ENCODE measurements at regions not wholly inside any gene's neighbourhood (a gene's known extent, or its start where the extent isn't known, plus 50 kb on each side); places are given as distances from the start of the nearest gene placed in this dataset.

GRCh38 chr6:164069350-164069990, 655.0 kb downstream of the QKI start:
- Histone ChIP-seq H3K4me1 (ENCODE audit: control insufficient read depth in 1 of 2, insufficient read depth in 2 of 2, low read length in 2 of 2) (no peaks in the 10 kb centered on the region), H3K4me3 (ENCODE audit: low read depth in 1 of 2, low read length in 2 of 2) (no peak overlapping the region), H3K27me3 (ENCODE audit: control insufficient read depth in 1 of 2, insufficient read depth in 2 of 2, low read length in 2 of 2) (no peaks in the 10 kb centered on the region), H3K27ac (ENCODE audit: low read depth, low read length) (no peak overlapping the region), H3K36me3 (ENCODE audit: control insufficient read depth in 1 of 2, insufficient read depth in 2 of 2, low read length in 2 of 2) (no peaks in the 10 kb centered on the region), H3K9ac (ENCODE audit: low read depth in 1 of 2, low read length in 2 of 2) (no peak overlapping the region), H3K9me3 (ENCODE audit: control insufficient read depth in 1 of 2, low read length in 2 of 2) (peaks cover 9 to 10% of the 10 kb centered on the region in 2 donors)

- H3K36me3 ChIP-seq (ENCODE audit: control insufficient read depth in 1 of 2, insufficient read depth in 2 of 2, low read length in 2 of 2): no peaks in the 10 kb centered on the region
- no peaks in the 10 kb centered on the region for H3K27me3 ChIP-seq (ENCODE audit: control insufficient read depth in 1 of 2, insufficient read depth in 2 of 2, low read length in 2 of 2)
- peaks cover 6 to 10% of the 10 kb centered on the region in 2 donors for H3K9me3 ChIP-seq (ENCODE audit: control insufficient read depth in 1 of 2, low read length in 2 of 2)
- H3K4me1 ChIP-seq (ENCODE audit: control insufficient read depth in 1 of 2, insufficient read depth in 2 of 2, low read length in 2 of 2): no peaks in the 10 kb centered on the region
- H3K9ac ChIP-seq (ENCODE audit: low read depth in 1 of 2, low read length in 2 of 2): no peak overlapping the region
- no peak overlapping the region for H3K4me3 ChIP-seq (ENCODE audit: low read depth in 1 of 2, low read length in 2 of 2)
- no peak overlapping the region for H3K27ac ChIP-seq (ENCODE audit: low read depth, low read length)
Observed at GRCh38 chr6:164068527-164068926, 654.0 kb downstream of the QKI start.

- H3K4me3 ChIP-seq (ENCODE audit: low read depth in 1 of 2, low read length in 2 of 2): no peak overlapping the region
- H3K4me1 ChIP-seq (ENCODE audit: control insufficient read depth in 1 of 2, insufficient read depth in 2 of 2, low read length in 2 of 2): no peaks in the 10 kb centered on the region
- H3K27me3 ChIP-seq (ENCODE audit: control insufficient read depth in 1 of 2, insufficient read depth in 2 of 2, low read length in 2 of 2): no peaks in the 10 kb centered on the region
- H3K27ac ChIP-seq (ENCODE audit: low read depth, low read length): no peak overlapping the region
- H3K9me3 ChIP-seq (ENCODE audit: control insufficient read depth in 1 of 2, low read length in 2 of 2): peaks cover 6% of the 10 kb centered on the region in 2 donors
- no peaks in the 10 kb centered on the region for H3K36me3 ChIP-seq (ENCODE audit: control insufficient read depth in 1 of 2, insufficient read depth in 2 of 2, low read length in 2 of 2)
- no peak overlapping the region for H3K9ac ChIP-seq (ENCODE audit: low read depth in 1 of 2, low read length in 2 of 2)
Observed at GRCh38 chr6:164066766-164067165, 652.2 kb downstream of the QKI start.

- Histone ChIP-seq H3K4me1 (ENCODE audit: control insufficient read depth in 1 of 2, insufficient read depth in 2 of 2, low read length in 2 of 2) (no peaks in the 10 kb centered on the region), H3K4me3 (ENCODE audit: low read depth in 1 of 2, low read length in 2 of 2) (no peak overlapping the region), H3K27ac (ENCODE audit: low read depth, low read length) (no peak overlapping the region), H3K27me3 (ENCODE audit: control insufficient read depth in 1 of 2, insufficient read depth in 2 of 2, low read length in 2 of 2) (no peaks in the 10 kb centered on the region), H3K9ac (ENCODE audit: low read depth in 1 of 2, low read length in 2 of 2) (no peak overlapping the region), H3K36me3 (ENCODE audit: control insufficient read depth in 1 of 2, insufficient read depth in 2 of 2, low read length in 2 of 2) (no peaks in the 10 kb centered on the region), H3K9me3 (ENCODE audit: control insufficient read depth in 1 of 2, low read length in 2 of 2) (peaks cover 6% of the 10 kb centered on the region in 2 donors)
Observed at GRCh38 chr6:164066335-164066734, 651.8 kb downstream of the QKI start.

- no peak overlapping the region for H3K9ac ChIP-seq (ENCODE audit: low read depth in 1 of 2, low read length in 2 of 2)
- peaks cover 2 to 5% of the 10 kb centered on the region in 2 donors for H3K9me3 ChIP-seq (ENCODE audit: control insufficient read depth in 1 of 2, low read length in 2 of 2)
- no peak overlapping the region for H3K27ac ChIP-seq (ENCODE audit: low read depth, low read length)
- H3K4me1 ChIP-seq (ENCODE audit: control insufficient read depth in 1 of 2, insufficient read depth in 2 of 2, low read length in 2 of 2): no peaks in the 10 kb centered on the region
- no peak overlapping the region for H3K4me3 ChIP-seq (ENCODE audit: low read depth in 1 of 2, low read length in 2 of 2)
- H3K36me3 ChIP-seq (ENCODE audit: control insufficient read depth in 1 of 2, insufficient read depth in 2 of 2, low read length in 2 of 2): no peaks in the 10 kb centered on the region
- no peaks in the 10 kb centered on the region for H3K27me3 ChIP-seq (ENCODE audit: control insufficient read depth in 1 of 2, insufficient read depth in 2 of 2, low read length in 2 of 2)
Observed at GRCh38 chr6:164063346-164063745, 648.8 kb downstream of the QKI start.

GRCh38 chr6:164062872-164063271, 648.4 kb downstream of the QKI start:
- no peaks in the 10 kb centered on the region for H3K4me1 ChIP-seq (ENCODE audit: control insufficient read depth in 1 of 2, insufficient read depth in 2 of 2, low read length in 2 of 2)
- no peak overlapping the region for H3K9ac ChIP-seq (ENCODE audit: low read depth in 1 of 2, low read length in 2 of 2)
- no peak overlapping the region for H3K27ac ChIP-seq (ENCODE audit: low read depth, low read length)
- peaks cover 0 to 2% of the 10 kb centered on the region in 2 donors for H3K9me3 ChIP-seq (ENCODE audit: control insufficient read depth in 1 of 2, low read length in 2 of 2)
- H3K36me3 ChIP-seq (ENCODE audit: control insufficient read depth in 1 of 2, insufficient read depth in 2 of 2, low read length in 2 of 2): no peaks in the 10 kb centered on the region
- no peaks in the 10 kb centered on the region for H3K27me3 ChIP-seq (ENCODE audit: control insufficient read depth in 1 of 2, insufficient read depth in 2 of 2, low read length in 2 of 2)
- no peak overlapping the region for H3K4me3 ChIP-seq (ENCODE audit: low read depth in 1 of 2, low read length in 2 of 2)

- H3K36me3 ChIP-seq (ENCODE audit: control insufficient read depth in 1 of 2, insufficient read depth in 2 of 2, low read length in 2 of 2): no peaks in the 10 kb centered on the region
- H3K9ac ChIP-seq (ENCODE audit: low read depth in 1 of 2, low read length in 2 of 2): no peak overlapping the region
- H3K27me3 ChIP-seq (ENCODE audit: control insufficient read depth in 1 of 2, insufficient read depth in 2 of 2, low read length in 2 of 2): no peaks in the 10 kb centered on the region
- H3K4me1 ChIP-seq (ENCODE audit: control insufficient read depth in 1 of 2, insufficient read depth in 2 of 2, low read length in 2 of 2): no peaks in the 10 kb centered on the region
- H3K9me3 ChIP-seq (ENCODE audit: control insufficient read depth in 1 of 2, low read length in 2 of 2): no peaks in the 10 kb centered on the region
- H3K4me3 ChIP-seq (ENCODE audit: low read depth in 1 of 2, low read length in 2 of 2): no peak overlapping the region
- H3K27ac ChIP-seq (ENCODE audit: low read depth, low read length): no peak overlapping the region
Observed at GRCh38 chr6:164057876-164058275, 643.4 kb downstream of the QKI start.

- Histone ChIP-seq H3K36me3 (ENCODE audit: control insufficient read depth in 1 of 2, insufficient read depth in 2 of 2, low read length in 2 of 2) (no peaks in the 10 kb centered on the region), H3K4me3 (ENCODE audit: low read depth in 1 of 2, low read length in 2 of 2) (no peak overlapping the region), H3K27ac (ENCODE audit: low read depth, low read length) (no peak overlapping the region), H3K9me3 (ENCODE audit: control insufficient read depth in 1 of 2, low read length in 2 of 2) (peaks cover 0 to 3% of the 10 kb centered on the region in 2 donors), H3K9ac (ENCODE audit: low read depth in 1 of 2, low read length in 2 of 2) (no peak overlapping the region), H3K4me1 (ENCODE audit: control insufficient read depth in 1 of 2, insufficient read depth in 2 of 2, low read length in 2 of 2) (no peaks in the 10 kb centered on the region), H3K27me3 (ENCODE audit: control insufficient read depth in 1 of 2, insufficient read depth in 2 of 2, low read length in 2 of 2) (no peaks in the 10 kb centered on the region)
Observed at GRCh38 chr6:164051427-164051826, 636.9 kb downstream of the QKI start.

GRCh38 chr6:164049517-164049988, 635.0 kb downstream of the QKI start:
- H3K27me3 ChIP-seq (ENCODE audit: control insufficient read depth in 1 of 2, insufficient read depth in 2 of 2, low read length in 2 of 2): no peaks in the 10 kb centered on the region
- H3K4me3 ChIP-seq (ENCODE audit: low read depth in 1 of 2, low read length in 2 of 2): no peak overlapping the region
- H3K36me3 ChIP-seq (ENCODE audit: control insufficient read depth in 1 of 2, insufficient read depth in 2 of 2, low read length in 2 of 2): no peaks in the 10 kb centered on the region
- H3K27ac ChIP-seq (ENCODE audit: low read depth, low read length): no peak overlapping the region
- H3K9ac ChIP-seq (ENCODE audit: low read depth in 1 of 2, low read length in 2 of 2): no peak overlapping the region
- no peaks in the 10 kb centered on the region for H3K4me1 ChIP-seq (ENCODE audit: control insufficient read depth in 1 of 2, insufficient read depth in 2 of 2, low read length in 2 of 2)
- peaks cover 0 to 3% of the 10 kb centered on the region in 2 donors for H3K9me3 ChIP-seq (ENCODE audit: control insufficient read depth in 1 of 2, low read length in 2 of 2)

GRCh38 chr6:164048840-164049516, 634.5 kb downstream of the QKI start:
- H3K27me3 ChIP-seq (ENCODE audit: control insufficient read depth in 1 of 2, insufficient read depth in 2 of 2, low read length in 2 of 2): no peaks in the 10 kb centered on the region
- no peak overlapping the region for H3K9ac ChIP-seq (ENCODE audit: low read depth in 1 of 2, low read length in 2 of 2)
- no peaks in the 10 kb centered on the region for H3K36me3 ChIP-seq (ENCODE audit: control insufficient read depth in 1 of 2, insufficient read depth in 2 of 2, low read length in 2 of 2)
- H3K4me3 ChIP-seq (ENCODE audit: low read depth in 1 of 2, low read length in 2 of 2): no peak overlapping the region
- no peak overlapping the region for H3K27ac ChIP-seq (ENCODE audit: low read depth, low read length)
- H3K9me3 ChIP-seq (ENCODE audit: control insufficient read depth in 1 of 2, low read length in 2 of 2): peaks cover 0 to 3% of the 10 kb centered on the region in 2 donors
- H3K4me1 ChIP-seq (ENCODE audit: control insufficient read depth in 1 of 2, insufficient read depth in 2 of 2, low read length in 2 of 2): no peaks in the 10 kb centered on the region
